Esophagus (tissue), 2 donors: ENCODE measurements at regions not wholly inside any gene's neighbourhood (a gene's known extent, or its start where the extent isn't known, plus 50 kb on each side); places are given as distances from the start of the nearest gene placed in this dataset.

ENCODE experiments used
- H3K27ac ChIP-seq, 2 donors: one replicate each; pipeline ENCODE4 v1.5.1; 2013; ENCODE audit warnings: low read depth in 2 of 2, mild to moderate bottlenecking in 2 of 2, inconsistent platforms in 1 of 2, low read length in 1 of 2, moderate library complexity in 1 of 2
- H3K27me3 ChIP-seq, 2 donors: one replicate each; pipeline ENCODE4 v1.6.1; 2013; ENCODE audit warnings: low read length in 2 of 2, control low read depth in 1 of 2, mild to moderate bottlenecking in 1 of 2; ENCODE audit not compliant: insufficient read depth in 2 of 2, control insufficient read depth in 1 of 2
- H3K36me3 ChIP-seq, 2 donors: one replicate each; pipeline ENCODE4 v1.6.1; 2013; ENCODE audit warnings: low read length in 1 of 2; ENCODE audit not compliant: control insufficient read depth in 2 of 2, insufficient read depth in 2 of 2
- H3K4me1 ChIP-seq, 2 donors: one replicate each; pipeline ENCODE4 v1.6.1; 2013; ENCODE audit warnings: low read length in 1 of 2; ENCODE audit not compliant: control insufficient read depth in 2 of 2, insufficient read depth in 2 of 2
- H3K4me3 ChIP-seq, 2 donors: one replicate each; pipeline ENCODE4 v1.5.1; 2013; ENCODE audit warnings: low read length in 2 of 2, mild to moderate bottlenecking in 2 of 2, low read depth in 1 of 2, moderate library complexity in 1 of 2
- H3K9me3 ChIP-seq, 2 donors: one replicate each; pipeline ENCODE4 v1.6.1; 2013; ENCODE audit warnings: mild to moderate bottlenecking in 2 of 2, low read depth in 1 of 2, low read length in 1 of 2, moderate library complexity in 1 of 2; ENCODE audit not compliant: control insufficient read depth in 2 of 2, insufficient read depth in 1 of 2
- WGBS, 2 donors: extraction: QIAGEN DNeasy Blood & Tissue Kit; methylation state at CpG; one replicate each; pipeline ENCODE4 v1.1.7; 2013; 5-methylcytosine and 5-hydroxymethylcytosine counted together
- donor health status: healthy with polysubstance abuse.
- donor health status: Bipolar disorder and iron deficiency.

- no peak overlapping the region for H3K27ac ChIP-seq
These were observed 51.4 kb upstream of the ITM2B start for GRCh38 chr13:48181482-48182145.

GRCh38 chr13:48178126-48178525 lies 54.9 kb upstream of the ITM2B start:
- Histone ChIP-seq H3K36me3 (no peaks in the 10 kb centered on the region), H3K9me3 (no peaks in the 10 kb centered on the region), H3K4me1 (no peaks in the 10 kb centered on the region), H3K4me3 (no peak overlapping the region), H3K27ac (no peak overlapping the region), H3K27me3 (no peaks in the 10 kb centered on the region)
- WGBS, 2 donors, result 31 to 38% methylated on average over 2 of the region's 2 CpGs

More at GRCh38 chr13:48181482-48182145, 51.4 kb upstream of the ITM2B start:
- Histone ChIP-seq H3K9me3 (no peaks in the 10 kb centered on the region), H3K4me1 (no peaks in the 10 kb centered on the region), H3K36me3 (no peaks in the 10 kb centered on the region), H3K27me3 (no peaks in the 10 kb centered on the region), H3K4me3 (no peak overlapping the region)
- 82 to 83% methylated on average over 5 of the region's 5 CpGs for WGBS, 2 donors

GRCh38 chr13:48176781-48177180 lies 56.2 kb upstream of the ITM2B start:
- no peaks in the 10 kb centered on the region for H3K27me3 ChIP-seq
- H3K36me3 ChIP-seq, result no peaks in the 10 kb centered on the region
- WGBS, 2 donors, result 93 to 96% methylated on average over 6 of the region's 6 CpGs
- H3K9me3 ChIP-seq, result no peaks in the 10 kb centered on the region
- no peak overlapping the region for H3K27ac ChIP-seq
- no peak overlapping the region for H3K4me3 ChIP-seq
- no peaks in the 10 kb centered on the region for H3K4me1 ChIP-seq

- Histone ChIP-seq H3K36me3 (no peaks in the 10 kb centered on the region), H3K27me3 (no peaks in the 10 kb centered on the region), H3K27ac (no peak overlapping the region), H3K4me3 (no peak overlapping the region), H3K9me3 (no peaks in the 10 kb centered on the region), H3K4me1 (no peaks in the 10 kb centered on the region)
- WGBS, 2 donors, result 93 to 97% methylated on average over 1 of the region's 1 CpG
These were observed 57.8 kb upstream of the ITM2B start for GRCh38 chr13:48175185-48175584.

- Histone ChIP-seq H3K36me3 (no peaks in the 10 kb centered on the region), H3K27ac (no peak overlapping the region), H3K4me3 (no peak overlapping the region), H3K9me3 (no peaks in the 10 kb centered on the region), H3K27me3 (no peaks in the 10 kb centered on the region), H3K4me1 (no peaks in the 10 kb centered on the region)
- 81 to 86% methylated on average over 5 of the region's 5 CpGs for WGBS, 2 donors
These were observed 65.1 kb upstream of the ITM2B start for GRCh38 chr13:48167866-48168265.

- WGBS, 2 donors, result 55 to 64% methylated on average over 1 of the region's 1 CpG
- no peaks in the 10 kb centered on the region for H3K27me3 ChIP-seq
- peak overlapping the region in 1 of 2 donors; percentile 63 for H3K27ac ChIP-seq
- H3K9me3 ChIP-seq, result no peaks in the 10 kb centered on the region
- no peaks in the 10 kb centered on the region for H3K36me3 ChIP-seq
- H3K4me1 ChIP-seq, result peaks cover 0 to 4% of the 10 kb centered on the region in 2 donors
- no peak overlapping the region for H3K4me3 ChIP-seq
These were observed 67.3 kb upstream of the ITM2B start for GRCh38 chr13:48165727-48166126.

- 69% methylated on average over 1 of the region's 1 CpG for WGBS, 2 donors
- H3K27me3 ChIP-seq, result no peaks in the 10 kb centered on the region
- H3K4me1 ChIP-seq, result peaks cover 0 to 4% of the 10 kb centered on the region in 2 donors
- peak overlapping the region; percentile 63 to 88 for H3K27ac ChIP-seq
- no peak overlapping the region for H3K4me3 ChIP-seq
- H3K36me3 ChIP-seq, result no peaks in the 10 kb centered on the region
- no peaks in the 10 kb centered on the region for H3K9me3 ChIP-seq
These were observed 67.9 kb upstream of the ITM2B start for GRCh38 chr13:48165063-48165462.

GRCh38 chr13:48163061-48163460 lies 68.2 kb upstream of the MED4 start:
- Histone ChIP-seq H3K27me3 (no peaks in the 10 kb centered on the region), H3K4me3 (no peak overlapping the region), H3K9me3 (no peaks in the 10 kb centered on the region), H3K36me3 (no peaks in the 10 kb centered on the region), H3K4me1 (peaks cover 0 to 6% of the 10 kb centered on the region in 2 donors), H3K27ac (no peak overlapping the region)
- WGBS, 2 donors, result 77 to 88% methylated on average over 4 of the region's 4 CpGs

GRCh38 chr13:48162217-48162616 lies 67.3 kb upstream of the MED4 start:
- H3K4me1 ChIP-seq, result peaks cover 0 to 6% of the 10 kb centered on the region in 2 donors

GRCh38 chr13:48161530-48162179 lies 66.8 kb upstream of the MED4 start:
- Histone ChIP-seq H3K4me1 (peaks cover 0 to 6% of the 10 kb centered on the region in 2 donors), H3K9me3 (no peaks in the 10 kb centered on the region), H3K27ac (peak overlapping the region; percentile 93 to 95), H3K27me3 (no peaks in the 10 kb centered on the region), H3K4me3 (no peak overlapping the region), H3K36me3 (no peaks in the 10 kb centered on the region)
- 75 to 87% methylated on average over 5 of the region's 5 CpGs for WGBS, 2 donors

More at GRCh38 chr13:48162217-48162616, 67.3 kb upstream of the MED4 start:
- Histone ChIP-seq H3K27ac (no peak overlapping the region), H3K36me3 (no peaks in the 10 kb centered on the region), H3K27me3 (no peaks in the 10 kb centered on the region), H3K9me3 (no peaks in the 10 kb centered on the region), H3K4me3 (no peak overlapping the region)
- 78 to 88% methylated on average over 2 of the region's 2 CpGs for WGBS, 2 donors
